HepG2 (cell line): ENCODE measurements at regions not wholly inside any gene's neighbourhood (a gene's known extent, or its start where the extent isn't known, plus 50 kb on each side); places are given as distances from the start of the nearest gene placed in this dataset.

Source experiments
- ATAC-seq: fragments of 200-7000 bp; cut with Tn5 transposase; 3 replicates; pipeline ENCODE4 v1.9.1; 2020; ENCODE audit warnings: mild to moderate bottlenecking, moderate library complexity
- BruUV-seq: library from RNA; stranded (reverse); fragments of 400-500 nt; replicated peaks from 2 replicates; lab custom pipeline; 2021; lab: Mats Ljungman, UMichigan
- CTCF ChIA-PET: fragments of 300-600 bp; formaldehyde crosslinking; extraction: SDS; loops from one replicate; lab custom pipeline; 2021; ENCODE audit warnings: low total read pairs, inconsistent platforms, low intra/inter-chr PET ratio; lab: Yijun Ruan, JAX
- POLR2A ChIA-PET: fragments of 350-600 bp; sonication (Branson Sonifier 250); formaldehyde crosslinking; loops from one replicate; lab custom pipeline; 2020; ENCODE audit warnings: antibody characterized with exemption, inconsistent platforms; lab: Yijun Ruan, JAX
- DNase-seq: peaks from one replicate; pipeline ENCODE4 v3.0.0-alpha.2; 2015; ENCODE audit warnings: low spot score
- FAIRE-seq: peaks from 3 replicates; lab custom pipeline; 2011; peaks lifted over from hg19 to GRCh38; lab: Jason Lieb, UNC
- H2AFZ ChIP-seq: one replicate; pipeline ENCODE4 v1.6.1; 2011; ENCODE audit warnings: low read length, inconsistent platforms
- H3K27ac ChIP-seq: fragments of 300-600 bp; 3 replicates; pipeline ENCODE4 v1.8.0; 2011; ENCODE audit warnings: mixed run types, mild to moderate bottlenecking, mixed read lengths, low read length, inconsistent platforms; ENCODE audit not compliant: insufficient read depth; ENCODE audit errors: extremely low read length
- H3K27me3 ChIP-seq, 2 experiments: fragments of 200-600 bp in 1 of 2; 2 replicates in 1 of 2; 3 replicates in 1 of 2; pipeline versions ENCODE4 v1.6.0 to v1.8.0; 2011; ENCODE audit warnings: low read length in 2 of 2, mild to moderate bottlenecking in 2 of 2, moderate library complexity in 2 of 2, inconsistent platforms in 1 of 2; ENCODE audit not compliant: insufficient read depth in 2 of 2, control insufficient read depth in 1 of 2
- H3K36me3 ChIP-seq, 2 experiments: fragments of 200-600 bp in 1 of 2; replicated peaks in 1 of 2; 2 replicates in 1 of 2; 3 replicates in 1 of 2; pipeline versions ENCODE4 v1.5.1 to v1.8.0; 2011; ENCODE audit warnings: low read length in 2 of 2, inconsistent platforms in 1 of 2; ENCODE audit not compliant: insufficient read depth in 2 of 2, control insufficient read depth in 1 of 2
- H3K4me1 ChIP-seq: 2 replicates; pipeline ENCODE4 v1.5.1; 2012; ENCODE audit warnings: low read length, inconsistent platforms; ENCODE audit not compliant: insufficient read depth
- H3K4me2 ChIP-seq: 2 replicates; pipeline ENCODE4 v1.6.0; 2011; ENCODE audit warnings: low read depth, low read length, inconsistent platforms
- H3K4me3 ChIP-seq, 3 experiments: fragments of 200-600 bp in 1 of 3; sonication (generic), shearing (Covaris generic) in 1 of 3; replicated peaks in 1 of 3; 2 replicates each; pipeline ENCODE4 v1.5.1; 2011 to 2016; ENCODE audit warnings: low read length in 3 of 3, inconsistent platforms in 2 of 3, low read depth in 2 of 3, mild to moderate bottlenecking in 2 of 3, control low read depth in 1 of 3, mixed read lengths in 1 of 3; ENCODE audit not compliant: insufficient read depth in 1 of 3
- H3K79me2 ChIP-seq: one replicate; pipeline ENCODE4 v1.6.1; 2011; ENCODE audit warnings: low read length, inconsistent platforms; ENCODE audit not compliant: insufficient read depth
- H3K9ac ChIP-seq: 2 replicates; pipeline ENCODE4 v1.6.0; 2011; ENCODE audit warnings: mild to moderate bottlenecking, low read depth, low read length, inconsistent platforms; ENCODE audit not compliant: insufficient read depth
- H3K9me3 ChIP-seq: 2 replicates; pipeline ENCODE4 v1.5.1; 2012; ENCODE audit warnings: mild to moderate bottlenecking, low read length
- H4K20me1 ChIP-seq: 2 replicates; pipeline ENCODE4 v1.6.0; 2011; ENCODE audit warnings: inconsistent platforms, mild to moderate bottlenecking, low read length, moderate library complexity; ENCODE audit not compliant: insufficient read depth
- BRD4 ChIP-seq: sonication (generic); formaldehyde crosslinking; IDR thresholded peaks from 2 replicates; pipeline ENCODE4 v1.4.0; 2020; ENCODE audit warnings: missing genetic modification reagents
- FIP1L1 ChIP-seq: fragments of 200-400 bp; formaldehyde crosslinking; IDR thresholded peaks from 2 replicates; pipeline ENCODE4 v1.6.1; 2018; ENCODE audit warnings: low read depth, mild to moderate bottlenecking, low read length, moderate library complexity, borderline replicate concordance; ENCODE audit not compliant: insufficient read depth
- GATA4 ChIP-seq: sonication (generic); IDR thresholded peaks from 2 replicates; pipeline ENCODE4 v1.6.1; 2016; ENCODE audit warnings: antibody characterized with exemption, low read depth, borderline replicate concordance
- HOMEZ ChIP-seq: IDR thresholded peaks from 2 replicates; pipeline ENCODE4 v1.6.1; 2016; ENCODE audit warnings: low read depth
- MED13 ChIP-seq: sonication (generic); formaldehyde crosslinking; IDR thresholded peaks from 2 replicates; pipeline ENCODE4 v1.5.0; 2020; ENCODE audit warnings: missing genetic modification reagents
- NFATC3 ChIP-seq: sonication (generic); formaldehyde crosslinking; IDR thresholded peaks from 2 replicates; pipeline ENCODE4 v1.5.1; 2020; ENCODE audit warnings: mild to moderate bottlenecking, missing genetic modification reagents
- NONO ChIP-seq, 2 experiments: fragments of 450-650 bp in 1 of 2; sonication (generic) in 1 of 2; formaldehyde crosslinking in 1 of 2; IDR thresholded peaks in 1 of 2; conservative IDR thresholded peaks in 1 of 2; 2 replicates each; pipeline versions ENCODE4 v1.6.1 to v1.8.0; 2017 to 2022; ENCODE audit warnings: mild to moderate bottlenecking in 1 of 2, missing genetic modification reagents in 1 of 2, moderate library complexity in 1 of 2
- NR2C2 ChIP-seq: sonication (generic); formaldehyde crosslinking; IDR thresholded peaks from 2 replicates; pipeline ENCODE4 v1.4.0; 2020; ENCODE audit warnings: missing genetic modification reagents, mild to moderate bottlenecking, moderate library complexity, borderline replicate concordance
- RAD51 ChIP-seq: fragments of 450-650 bp; IDR thresholded peaks from 2 replicates; pipeline ENCODE4 v1.6.1; 2016; ENCODE audit warnings: borderline replicate concordance
- SIN3B ChIP-seq: fragments of 150-350 bp; IDR thresholded peaks from 2 replicates; pipeline ENCODE4 v1.6.1; 2014; ENCODE audit warnings: low read length
- TBP ChIP-seq: sonication (generic); formaldehyde crosslinking; IDR thresholded peaks from 2 replicates; pipeline ENCODE4 v1.5.0; 2020; ENCODE audit warnings: missing genetic modification reagents
- ZFP91 ChIP-seq: sonication (generic); formaldehyde crosslinking; IDR thresholded peaks from 2 replicates; pipeline ENCODE4 v1.9.0; 2022; ENCODE audit warnings: missing genetic modification reagents, mild to moderate bottlenecking, borderline replicate concordance
- ZNF451 ChIP-seq: sonication (generic); formaldehyde crosslinking; IDR thresholded peaks from 2 replicates; pipeline ENCODE4 v1.5.0; 2020; ENCODE audit warnings: mild to moderate bottlenecking, missing genetic modification reagents
- ZNF530 ChIP-seq: sonication (generic); formaldehyde crosslinking; IDR thresholded peaks from 2 replicates; pipeline ENCODE4 v1.5.0; 2020; ENCODE audit warnings: low read depth, mild to moderate bottlenecking, missing genetic modification reagents
- ZNF7 ChIP-seq: IDR thresholded peaks from 2 replicates; pipeline ENCODE4 v1.6.1; 2016; ENCODE audit warnings: missing biosample characterization, missing genetic modification reagents
- ZNF792 ChIP-seq: IDR thresholded peaks from 2 replicates; pipeline ENCODE4 v1.6.1; 2016
- ZSCAN30 ChIP-seq: sonication (generic); formaldehyde crosslinking; IDR thresholded peaks from 2 replicates; pipeline ENCODE4 v1.5.0; 2020; ENCODE audit warnings: mild to moderate bottlenecking, missing genetic modification reagents
- WGBS: methylation state at CpG from one replicate; pipeline ENCODE4 v1.1.6; 2017; ENCODE audit warnings: low lambda C conversion rate; 5-methylcytosine and 5-hydroxymethylcytosine counted together
- in situ Hi-C: cut with HindIII; loops from 2 replicates; pipeline ENCODE4 v1.10.0; 2017; ENCODE audit warnings: low pct_unique_long_range_greater_than_20kb; ENCODE audit not compliant: extremely low pct_ligation_motif_present
- intact Hi-C: fragments of 100-400 bp; cut with micrococcal nuclease; formaldehyde crosslinking; loops from one replicate; pipeline ENCODE4 v1.10.0; 2022; ENCODE audit not compliant: unreplicated experiment

GRCh38 chr3:67715971-67716370 lies 61.6 kb upstream of the SUCLG2 start:
- TF ChIP-seq TBP (no peak), MED13 (CRISPR knock-in tag) (no peak), ZNF7 (CRISPR knock-in tag) (no peak), SIN3B (no peak), NR2C2 (CRISPR knock-in tag) (no peak), NFATC3 (CRISPR knock-in tag) (no peak), BRD4 (CRISPR knock-in tag) (no peak), ZSCAN30 (no peak), FIP1L1 (no peak), GATA4 (no peak), ZFP91 (CRISPR knock-in tag) (no peak), NONO (IDR thresholded peaks at IDR 0.05) (no peak), NONO (CRISPR knock-in tag; conservative IDR thresholded peaks at IDR 0.05) (no peak), ZNF451 (CRISPR knock-in tag) (no peak), RAD51 (no peak), ZNF530 (CRISPR knock-in tag) (no peak), ZNF792 (CRISPR knock-in tag) (no peak), HOMEZ (CRISPR knock-in tag) (no peak)
- intact Hi-C loops, result no loop called here
- in situ Hi-C loops, result no loop called here
- no peak overlapping the region for H3K4me2 ChIP-seq
- no peaks in the 10 kb centered on the region for H3K9me3 ChIP-seq
- no peak overlapping the region for H3K9ac ChIP-seq
- no peak overlapping the region for H2AFZ ChIP-seq
- CTCF ChIA-PET, result no interaction called here
- WGBS, result 97% methylated on average over 5 of the region's 5 CpGs
- FAIRE-seq (no peak), DNase-seq (no peak), ATAC-seq (no peak)
- no peaks in the 10 kb centered on the region for H4K20me1 ChIP-seq
- no peaks in the 10 kb centered on the region for H3K4me1 ChIP-seq
- POLR2A ChIA-PET, result no interaction called here
- no peak overlapping the region for H3K27ac ChIP-seq
- BruUV-seq, result no TSS peak
- no peak overlapping the region for H3K4me3 ChIP-seq
- H3K79me2 ChIP-seq, result no peaks in the 10 kb centered on the region
- H3K36me3 ChIP-seq, result no peaks in the 10 kb centered on the region
- H3K27me3 ChIP-seq, result no peaks in the 10 kb centered on the region
